ENCODE measurements at regions not wholly inside any gene's neighbourhood (a gene's known extent, or its start where the extent isn't known, plus 50 kb on each side); places are given as distances from the start of the nearest gene placed in this dataset.

DNA sequence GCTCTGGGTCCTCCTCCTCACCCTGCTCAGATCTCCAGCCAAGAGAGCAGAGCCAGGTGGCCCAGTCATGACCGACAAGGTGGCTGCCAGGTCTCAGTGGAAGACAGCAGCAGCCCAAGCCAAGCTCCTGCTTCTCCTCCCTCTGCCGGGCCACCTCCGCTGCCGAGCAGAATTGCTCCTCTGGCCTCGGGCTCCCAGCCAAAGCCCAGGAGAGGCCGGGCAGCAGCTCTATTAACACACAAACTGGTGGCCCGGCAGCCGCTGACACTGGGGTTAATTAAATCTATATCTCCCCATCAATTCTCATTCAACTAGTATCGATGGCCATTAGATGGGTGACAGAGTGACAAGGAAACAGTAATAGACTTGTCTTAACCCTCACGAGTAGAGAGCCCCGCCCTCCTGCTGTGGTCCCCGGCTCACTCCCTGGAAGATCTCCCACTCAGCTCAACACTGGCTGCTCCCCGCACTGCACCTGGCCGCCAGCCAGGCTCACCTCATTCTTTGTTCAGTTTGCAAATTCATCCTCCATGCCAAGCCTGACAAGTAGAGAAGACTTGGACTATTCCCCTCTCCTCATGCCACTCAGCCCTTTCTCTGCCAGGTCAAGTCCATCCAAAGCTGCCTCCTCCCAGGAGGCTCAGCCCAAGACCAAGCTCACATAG lies 74.1 kb upstream of the UNC5B start:
- 32% methylated on average over 8 of the region's 14 CpGs for WGBS (ENCODE audit: low lambda C conversion rate)
- Histone ChIP-seq H3F3A (replicated peaks; ENCODE audit: insufficient read depth) (no peaks in the 10 kb centered on the region), H3K27ac (ENCODE audit: low read depth in 2 of 2, low read length in 1 of 2) (no peak overlapping the region), H4K20me1 (ENCODE audit: insufficient read depth) (no peaks in the 10 kb centered on the region), H3K9me3 (no peaks in the 10 kb centered on the region), H3K79me2 (ENCODE audit: insufficient read depth) (no peaks in the 10 kb centered on the region), H2AFZ (ENCODE audit: low read depth) (no peak overlapping the region), H3K9ac (no peak overlapping the region), H3K27me3 (ENCODE audit: insufficient read depth) (peaks cover 13% of the 10 kb centered on the region), H3K36me3 (replicated peaks in 1 of 2; ENCODE audit: control insufficient read depth in 1 of 2, insufficient read depth in 2 of 2, low read length in 1 of 2) (no peaks in the 10 kb centered on the region), H3K4me3 (ENCODE audit: low read depth in 2 of 2, low read length in 1 of 2) (no peak overlapping the region), H3K9me2 (no peaks in the 10 kb centered on the region), H3K4me1 (ENCODE audit: control insufficient read depth in 1 of 2, insufficient read depth in 2 of 2, low read depth in 1 of 2, low read length in 1 of 2) (peaks cover 0 to 13% of the 10 kb centered on the region in 2 experiments; a peak in 1 of 4 replicates), H3K4me2 (no peak overlapping the region)
- no peak for DNase-seq
- no peak for TF ChIP-seq TEAD4 (IDR thresholded peaks at IDR 0.05; ENCODE audit: borderline replicate concordance, insufficient read depth)
- TF ChIP-seq NFIC (IDR thresholded peaks at IDR 0.05; ENCODE audit: borderline replicate concordance), result no peak
- TF ChIP-seq, protein P1, sequence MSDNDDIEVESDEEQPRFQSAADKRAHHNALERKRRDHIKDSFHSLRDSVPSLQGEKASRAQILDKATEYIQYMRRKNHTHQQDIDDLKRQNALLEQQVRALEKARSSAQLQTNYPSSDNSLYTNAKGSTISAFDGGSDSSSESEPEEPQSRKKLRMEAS (IDR thresholded peaks at IDR 0.05; ENCODE audit: low read depth), result no peak
- TF ChIP-seq RXRA (IDR thresholded peaks at IDR 0.05; ENCODE audit: borderline replicate concordance, low read depth), result no peak
- TF ChIP-seq, protein P2, sequence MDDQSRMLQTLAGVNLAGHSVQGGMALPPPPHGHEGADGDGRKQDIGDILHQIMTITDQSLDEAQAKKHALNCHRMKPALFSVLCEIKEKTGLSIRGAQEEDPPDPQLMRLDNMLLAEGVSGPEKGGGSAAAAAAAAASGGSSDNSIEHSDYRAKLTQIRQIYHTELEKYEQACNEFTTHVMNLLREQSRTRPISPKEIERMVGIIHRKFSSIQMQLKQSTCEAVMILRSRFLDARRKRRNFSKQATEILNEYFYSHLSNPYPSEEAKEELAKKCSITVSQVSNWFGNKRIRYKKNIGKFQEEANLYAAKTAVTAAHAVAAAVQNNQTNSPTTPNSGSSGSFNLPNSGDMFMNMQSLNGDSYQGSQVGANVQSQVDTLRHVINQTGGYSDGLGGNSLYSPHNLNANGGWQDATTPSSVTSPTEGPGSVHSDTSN (IDR thresholded peaks at IDR 0.05), result no peak
- no peak for TF ChIP-seq MXI1 (IDR thresholded peaks at IDR 0.05; ENCODE audit: low read depth, low read length)
- no peak for TF ChIP-seq GABPA (IDR thresholded peaks at IDR 0.05; ENCODE audit: low read depth)
- TF ChIP-seq MEF2A (IDR thresholded peaks at IDR 0.05; ENCODE audit: borderline replicate concordance, low read depth), result no peak
- CTCF ChIA-PET, result interaction anchor here (1.4 kb wide), 1 partner anchor 12 kb away, joined by 4 read pairs; no protein-coding TSS in a partner anchor
- POLR2A ChIA-PET, result no interaction called here

DNA sequence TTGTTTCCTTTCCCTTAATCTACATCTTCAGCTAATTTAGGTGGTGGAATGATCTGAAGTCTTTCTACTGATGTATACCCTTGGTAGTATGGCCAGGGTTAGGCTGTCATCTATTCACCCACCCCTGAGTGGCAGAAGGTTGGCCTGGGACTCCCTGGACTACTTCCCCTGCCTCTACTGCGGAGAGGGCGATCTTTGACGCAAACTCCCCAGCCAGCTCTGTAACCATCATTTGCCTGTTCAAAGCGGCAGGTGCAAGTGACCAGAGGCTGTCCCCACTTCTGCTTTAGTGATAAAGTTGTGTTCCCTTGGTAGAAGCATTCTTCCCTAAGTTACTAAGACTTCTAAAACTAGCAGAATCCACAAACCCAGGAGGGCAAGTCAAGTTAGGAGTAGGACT lies 70.8 kb upstream of the UNC5B start:
- TF ChIP-seq RXRA (IDR thresholded peaks at IDR 0.05; ENCODE audit: borderline replicate concordance, low read depth) (no peak), FOSL2 (IDR thresholded peaks at IDR 0.05; ENCODE audit: borderline replicate concordance, low read depth) (no peak), EZH2phosphoT487 (IDR thresholded peaks at IDR 0.05; ENCODE audit: borderline replicate concordance, low read depth) (no peak), TAF1 (IDR thresholded peaks at IDR 0.05; ENCODE audit: borderline replicate concordance, low read depth, low read length) (no peak), MXI1 (IDR thresholded peaks at IDR 0.05; ENCODE audit: low read depth, low read length) (no peak), ELF1 (IDR thresholded peaks at IDR 0.05) (no peak), RFX5 (IDR thresholded peaks at IDR 0.05; ENCODE audit: low read length) (no peak), USF2 (IDR thresholded peaks at IDR 0.05; ENCODE audit: borderline replicate concordance, low read depth, low read length) (no peak), RAD21 (IDR thresholded peaks at IDR 0.05; ENCODE audit: low read length) (no peak), MEF2A (IDR thresholded peaks at IDR 0.05; ENCODE audit: borderline replicate concordance, low read depth) (no peak), YY1 (IDR thresholded peaks at IDR 0.05; ENCODE audit: low read depth) (no peak), SIN3A (IDR thresholded peaks at IDR 0.05; ENCODE audit: borderline replicate concordance, low read depth, low read length) (no peak)
- TF ChIP-seq, protein P2 (IDR thresholded peaks at IDR 0.05), result no peak
- Histone ChIP-seq H3K9ac (no peak overlapping the region), H3K4me2 (no peak overlapping the region), H2AFZ (ENCODE audit: low read depth) (no peak overlapping the region), H3K9me2 (no peaks in the 10 kb centered on the region), H3K27me3 (ENCODE audit: insufficient read depth) (peaks cover 12% of the 10 kb centered on the region), H3K9me3 (no peaks in the 10 kb centered on the region), H3K4me1 (ENCODE audit: control insufficient read depth in 1 of 2, insufficient read depth in 2 of 2, low read depth in 1 of 2, low read length in 1 of 2) (peaks cover 0 to 5% of the 10 kb centered on the region in 2 experiments; a peak in 1 of 4 replicates), H3F3A (replicated peaks; ENCODE audit: insufficient read depth) (no peaks in the 10 kb centered on the region), H4K20me1 (ENCODE audit: insufficient read depth) (no peaks in the 10 kb centered on the region), H3K4me3 (ENCODE audit: low read depth in 2 of 2, low read length in 1 of 2) (no peak overlapping the region), H3K79me2 (ENCODE audit: insufficient read depth) (no peaks in the 10 kb centered on the region), H3K27ac (ENCODE audit: low read depth in 2 of 2, low read length in 1 of 2) (no peak overlapping the region), H3K36me3 (replicated peaks in 1 of 2; ENCODE audit: control insufficient read depth in 1 of 2, insufficient read depth in 2 of 2, low read length in 1 of 2) (no peaks in the 10 kb centered on the region)
- CTCF ChIA-PET, result interaction anchor here (1.0 to 1.3 kb wide), 3 partner anchors 11 to 121 kb away, joined by 3 to 4 read pairs (median 3); no protein-coding TSS in a partner anchor
- no peak for DNase-seq
- 80% methylated on average over 1 of the region's 4 CpGs for WGBS (ENCODE audit: low lambda C conversion rate)
- POLR2A ChIA-PET, result no interaction called here
